GM12873 (cell line): ENCODE measurements at regions not wholly inside any gene's neighbourhood (a gene's known extent, or its start where the extent isn't known, plus 50 kb on each side); places are given as distances from the start of the nearest gene placed in this dataset.

ENCODE experiments used
- CTCF ChIP-seq: IDR thresholded peaks from 2 replicates; pipeline ENCODE4 v1.5.1; 2012; ENCODE audit warnings: low read depth, mild to moderate bottlenecking, moderate library complexity, low read length, control low read depth; ENCODE audit not compliant: insufficient read depth; ENCODE audit errors: missing control alignments

DNA sequence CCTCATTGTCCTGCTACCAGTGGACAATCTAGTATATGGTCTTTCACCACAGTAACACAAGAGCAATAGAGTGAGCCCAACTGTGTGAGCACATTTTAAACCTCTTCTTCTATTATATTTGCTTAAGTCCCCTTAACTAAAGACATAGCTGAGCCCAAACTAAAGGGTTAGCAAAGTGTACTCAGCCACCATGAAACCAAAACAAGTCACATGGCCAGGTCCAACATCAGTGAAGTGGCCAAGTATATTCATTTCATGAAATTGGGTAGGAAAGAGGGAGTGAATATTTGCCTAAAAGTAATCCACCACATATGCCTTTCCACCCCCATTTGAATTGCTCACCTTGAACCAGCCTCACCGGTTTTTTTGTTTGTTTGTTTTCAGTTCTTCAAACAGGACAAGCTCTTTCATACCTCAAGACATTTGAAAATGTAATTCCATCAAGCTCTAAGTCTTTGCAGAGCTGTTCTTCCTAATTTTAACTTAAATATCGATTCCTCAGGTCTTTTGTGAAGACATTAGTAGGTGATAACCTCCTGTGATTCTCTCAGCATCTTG lies 327.0 kb upstream of the SEMA6D start:
- no peak for TF ChIP-seq CTCF

- TF ChIP-seq CTCF, result no peak
Measured at GRCh38 chr15:47394286-47394809, 323.0 kb upstream of the SEMA6D start.

GRCh38 chr15:47395076-47395475 lies 322.2 kb upstream of the SEMA6D start:
- TF ChIP-seq CTCF, result no peak

DNA sequence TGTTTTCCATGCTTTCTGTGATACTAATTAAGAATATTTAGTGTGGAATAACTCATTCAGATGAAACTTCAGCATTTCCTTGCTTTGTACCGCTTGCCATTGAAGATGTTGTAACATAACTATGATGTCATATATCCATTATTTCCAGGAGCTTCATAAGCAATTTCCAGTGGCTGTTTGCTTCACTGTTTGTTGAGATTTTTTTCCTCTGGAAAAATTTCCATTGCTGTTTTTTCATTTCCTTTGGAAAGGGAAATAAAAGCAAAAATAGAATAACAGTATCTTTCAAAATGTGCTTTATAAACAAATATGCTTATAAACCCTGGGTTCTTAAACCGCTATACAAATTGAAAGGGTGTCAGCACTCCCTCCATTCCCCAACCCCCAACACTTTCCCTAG lies 319.6 kb upstream of the SEMA6D start:
- no peak for TF ChIP-seq CTCF

- TF ChIP-seq CTCF, result no peak
Measured at GRCh38 chr15:47398132-47398531, 319.2 kb upstream of the SEMA6D start.

- TF ChIP-seq CTCF, result no peak
Measured at GRCh38 chr15:47398594-47398993, 318.7 kb upstream of the SEMA6D start.

DNA sequence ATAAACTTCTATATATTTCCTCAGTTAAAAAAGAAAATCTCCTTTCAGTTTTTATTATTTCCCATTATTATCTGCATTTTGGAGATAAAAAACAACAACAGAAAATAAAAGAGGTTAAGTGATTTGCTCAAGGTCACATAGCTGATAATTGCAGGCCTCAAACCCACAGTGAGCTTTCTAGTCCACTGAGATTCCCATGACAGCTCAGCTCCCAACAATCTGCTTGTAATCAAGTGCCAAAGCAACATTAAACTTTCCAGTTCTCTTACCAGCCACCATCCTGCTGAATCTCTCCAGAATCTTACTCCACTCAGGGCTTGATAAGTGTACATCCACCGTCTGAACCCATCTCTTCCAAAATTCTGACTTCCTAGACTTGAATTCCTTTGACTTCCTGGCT lies 318.2 kb upstream of the SEMA6D start:
- TF ChIP-seq CTCF, result no peak
